GM12878 (cell line): ENCODE measurements at regions not wholly inside any gene's neighbourhood (a gene's known extent, or its start where the extent isn't known, plus 50 kb on each side); places are given as distances from the start of the nearest gene placed in this dataset.

Source experiments
- ATAC-seq: fragments of 200-7000 bp; cut with Tn5 transposase; 3 replicates; pipeline ENCODE4 v1.9.1; 2020; ENCODE audit warnings: mild to moderate bottlenecking, moderate library complexity
- BruUV-seq: library from RNA; stranded (reverse); fragments of 400-500 nt; replicated peaks from 2 replicates; lab custom pipeline; 2021; lab: Mats Ljungman, UMichigan
- CTCF ChIA-PET: fragments of 300-600 bp; sonication (Branson Sonifier 250); formaldehyde crosslinking; extraction: SDS; loops from one replicate; lab custom pipeline; 2021; ENCODE audit warnings: inconsistent platforms; lab: Yijun Ruan, JAX
- POLR2A ChIA-PET: fragments of 350-600 bp; formaldehyde crosslinking; extraction: SDS; loops from one replicate; lab custom pipeline; 2021; ENCODE audit warnings: inconsistent platforms; lab: Charles Lee
- RAD21 ChIA-PET: fragments of 300-600 bp; sonication (Branson Sonifier 250); formaldehyde crosslinking; loops from one replicate; lab custom pipeline; 2023; ENCODE audit warnings: antibody characterized with exemption; ENCODE audit not compliant: unreplicated experiment; lab: Charles Lee
- SMC1A ChIA-PET: fragments of 300-600 bp; sonication (Branson Sonifier 250); formaldehyde crosslinking; loops from one replicate; lab custom pipeline; 2023; ENCODE audit not compliant: unreplicated experiment, uncharacterized antibody; lab: Charles Lee
- DNase-seq: peaks from one replicate; pipeline ENCODE4 v3.0.0-alpha.2; 2011; ENCODE audit warnings: low read depth, low spot score
- FAIRE-seq: peaks from 3 replicates; lab custom pipeline; 2011; peaks lifted over from hg19 to GRCh38; lab: Jason Lieb, UNC
- H2AFZ ChIP-seq: 2 replicates; pipeline ENCODE4 v1.6.0; 2011; ENCODE audit warnings: low read depth, low read length, control low read depth; ENCODE audit not compliant: control insufficient read depth
- H3K27ac ChIP-seq: 2 replicates; pipeline ENCODE4 v1.5.1; 2011; ENCODE audit warnings: control low read depth; ENCODE audit not compliant: control insufficient read depth, insufficient read depth
- H3K27me3 ChIP-seq, 2 experiments: replicated peaks in 1 of 2; 2 replicates each; pipeline versions ENCODE4 v1.6.0 to v1.6.1; 2011; ENCODE audit warnings: low read length in 1 of 2; ENCODE audit not compliant: control insufficient read depth in 2 of 2, insufficient read depth in 2 of 2
- H3K36me3 ChIP-seq, 2 experiments: 2 replicates each; pipeline ENCODE4 v1.5.1; 2011; ENCODE audit warnings: low read length in 1 of 2; ENCODE audit not compliant: control insufficient read depth in 2 of 2, insufficient read depth in 2 of 2
- H3K4me1 ChIP-seq: 2 replicates; pipeline ENCODE4 v1.6.1; 2011; ENCODE audit warnings: mild to moderate bottlenecking, low read length, moderate library complexity, mixed read lengths; ENCODE audit not compliant: control insufficient read depth, insufficient read depth
- H3K4me2 ChIP-seq: 2 replicates; pipeline ENCODE4 v1.6.0; 2011; ENCODE audit warnings: control low read depth; ENCODE audit not compliant: control insufficient read depth, insufficient read depth
- H3K4me3 ChIP-seq: fragments of 200-600 bp; sonication (generic); 2 replicates; pipeline ENCODE4 v1.5.1; 2016
- H3K79me2 ChIP-seq: 2 replicates; pipeline ENCODE4 v1.6.0; 2011; ENCODE audit warnings: low read length; ENCODE audit not compliant: control insufficient read depth, insufficient read depth
- H3K9ac ChIP-seq: 2 replicates; pipeline ENCODE4 v1.8.0; 2011; ENCODE audit warnings: low read length, control low read depth, mixed read lengths; ENCODE audit not compliant: control insufficient read depth, insufficient read depth
- H3K9me3 ChIP-seq: replicated peaks from 3 replicates; pipeline ENCODE4 v1.5.1; 2011; ENCODE audit warnings: mild to moderate bottlenecking, low read length; ENCODE audit not compliant: control insufficient read depth, insufficient read depth
- H4K20me1 ChIP-seq: 2 replicates; pipeline ENCODE4 v1.6.0; 2011; ENCODE audit not compliant: control insufficient read depth, insufficient read depth
- CBX3 ChIP-seq: fragments of 200-600 bp; sonication (generic); IDR thresholded peaks from 2 replicates; pipeline ENCODE4 v1.6.1; 2016; ENCODE audit warnings: low read depth, borderline replicate concordance
- CHD2 ChIP-seq: IDR thresholded peaks from 2 replicates; pipeline ENCODE4 v1.6.1; 2011; ENCODE audit warnings: low read depth, low read length, improper control_type of control experiment, borderline replicate concordance
- CREM ChIP-seq: IDR thresholded peaks from 2 replicates; pipeline ENCODE4 v1.6.1; 2014; ENCODE audit warnings: antibody characterized with exemption, low read depth
- FOXK2 ChIP-seq: fragments of 450-650 bp; IDR thresholded peaks from 2 replicates; pipeline ENCODE4 v1.6.1; 2017; ENCODE audit warnings: mild to moderate bottlenecking, moderate library complexity
- FOXM1 ChIP-seq: IDR thresholded peaks from 2 replicates; pipeline ENCODE4 v1.6.1; 2012; ENCODE audit warnings: low read depth, mild to moderate bottlenecking, inconsistent platforms, low read length, moderate library complexity
- IKZF1 ChIP-seq: fragments of 450-650 bp; conservative IDR thresholded peaks from 2 replicates; pipeline ENCODE4 v1.6.1; 2017; ENCODE audit warnings: antibody characterized with exemption, mild to moderate bottlenecking
- MEF2A ChIP-seq: IDR thresholded peaks from 2 replicates; pipeline ENCODE4 v1.6.1; 2011; ENCODE audit warnings: low read depth, mild to moderate bottlenecking, low read length, moderate library complexity; ENCODE audit not compliant: insufficient read depth
- NFYA ChIP-seq: IDR thresholded peaks from 2 replicates; pipeline ENCODE4 v1.6.1; 2011; ENCODE audit warnings: low read depth, mild to moderate bottlenecking, low read length, improper control_type of control experiment, borderline replicate concordance
- POU2F2 ChIP-seq: IDR thresholded peaks from 3 replicates; pipeline ENCODE4 v1.6.1; 2011; ENCODE audit warnings: low read depth, mild to moderate bottlenecking, low read length, borderline replicate concordance
- RAD51 ChIP-seq: fragments of 450-650 bp; IDR thresholded peaks from 2 replicates; pipeline ENCODE4 v1.6.1; 2016; ENCODE audit warnings: moderate library complexity, mild to moderate bottlenecking, inconsistent platforms
- RB1 ChIP-seq: fragments of 450-650 bp; formaldehyde crosslinking; IDR thresholded peaks from 2 replicates; pipeline ENCODE4 v1.6.1; 2017; ENCODE audit warnings: mild to moderate bottlenecking, borderline replicate concordance
- TAF1 ChIP-seq: IDR thresholded peaks from 2 replicates; pipeline ENCODE4 v1.6.1; 2011; ENCODE audit warnings: mild to moderate bottlenecking, low read depth, low read length, borderline replicate concordance
- ZNF24 ChIP-seq: fragments of 450-650 bp; IDR thresholded peaks from 2 replicates; pipeline ENCODE4 v1.6.1; 2017; ENCODE audit warnings: antibody characterized with exemption, mild to moderate bottlenecking
- WGBS: methylation state at CpG from one replicate; pipeline ENCODE4 v1.1.6; 2016; ENCODE audit warnings: low lambda C conversion rate; ENCODE audit not compliant: insufficient replicate concordance, insufficient coverage; ENCODE audit errors: missing lambda C conversion rate; 5-methylcytosine and 5-hydroxymethylcytosine counted together
- in situ Hi-C: fragments of 300-500 bp; cut with MboI; formaldehyde crosslinking; loops from 9 replicates; pipeline ENCODE4 v1.14.3; 2018; ENCODE audit warnings: mixed read lengths
- intact Hi-C: fragments of 100-400 bp; cut with micrococcal nuclease; formaldehyde crosslinking; loops from one replicate; pipeline ENCODE4 v1.14.2; 2022; ENCODE audit not compliant: unreplicated experiment
- TF ChIP-seq, protein P1 (sequence below): fragments of 450-650 bp; IDR thresholded peaks from 2 replicates; pipeline ENCODE4 v1.6.1; 2017; ENCODE audit warnings: antibody characterized with exemption, mild to moderate bottlenecking, moderate library complexity
- TF ChIP-seq, protein P2 (sequence below): fragments of 450-650 bp; conservative IDR thresholded peaks from 2 replicates; pipeline ENCODE4 v1.6.1; 2017; ENCODE audit warnings: mild to moderate bottlenecking, moderate library complexity
- TF ChIP-seq, protein P3 (sequence below): fragments of 450-650 bp; IDR thresholded peaks from 2 replicates; pipeline ENCODE4 v1.6.1; 2017; ENCODE audit warnings: mild to moderate bottlenecking, low read depth, inconsistent platforms; ENCODE audit not compliant: poor library complexity, severe bottlenecking
- TF ChIP-seq, protein P4 (sequence below): IDR thresholded peaks from 2 replicates; pipeline ENCODE4 v1.6.1; 2011; ENCODE audit warnings: borderline replicate concordance, low read depth, mild to moderate bottlenecking, moderate library complexity, mixed read lengths, low read length; ENCODE audit not compliant: insufficient read depth; ENCODE audit errors: extremely low read length

DNA sequence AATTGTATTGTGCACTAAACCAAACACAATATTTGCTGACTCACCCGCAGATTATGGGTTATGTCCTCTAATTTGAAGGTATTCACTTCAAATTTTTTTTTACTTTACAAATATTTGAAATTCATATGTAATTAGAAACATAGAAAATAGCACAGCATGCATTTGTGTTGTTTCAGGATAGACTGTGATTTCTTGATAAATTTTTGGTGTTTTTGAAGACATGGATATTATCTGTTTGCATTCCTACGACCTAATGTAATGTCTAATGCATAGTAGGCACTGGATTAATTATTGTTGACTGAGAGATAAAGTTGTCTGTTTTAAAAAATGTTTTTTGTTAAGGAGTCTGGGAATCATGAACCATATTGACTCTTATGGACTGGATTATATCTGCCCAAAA lies 850.2 kb downstream of the BRINP3 start:
- intact Hi-C loops = no loop called here
- BruUV-seq = no TSS peak
- RAD21 ChIA-PET = no interaction called here
- no peak overlapping the region for H3K4me2 ChIP-seq
- WGBS = 0% methylated on average over 2 of the region's 2 CpGs
- TF ChIP-seq TAF1 = no peak
- TF ChIP-seq ZNF24 = no peak
- TF ChIP-seq, protein P1, sequence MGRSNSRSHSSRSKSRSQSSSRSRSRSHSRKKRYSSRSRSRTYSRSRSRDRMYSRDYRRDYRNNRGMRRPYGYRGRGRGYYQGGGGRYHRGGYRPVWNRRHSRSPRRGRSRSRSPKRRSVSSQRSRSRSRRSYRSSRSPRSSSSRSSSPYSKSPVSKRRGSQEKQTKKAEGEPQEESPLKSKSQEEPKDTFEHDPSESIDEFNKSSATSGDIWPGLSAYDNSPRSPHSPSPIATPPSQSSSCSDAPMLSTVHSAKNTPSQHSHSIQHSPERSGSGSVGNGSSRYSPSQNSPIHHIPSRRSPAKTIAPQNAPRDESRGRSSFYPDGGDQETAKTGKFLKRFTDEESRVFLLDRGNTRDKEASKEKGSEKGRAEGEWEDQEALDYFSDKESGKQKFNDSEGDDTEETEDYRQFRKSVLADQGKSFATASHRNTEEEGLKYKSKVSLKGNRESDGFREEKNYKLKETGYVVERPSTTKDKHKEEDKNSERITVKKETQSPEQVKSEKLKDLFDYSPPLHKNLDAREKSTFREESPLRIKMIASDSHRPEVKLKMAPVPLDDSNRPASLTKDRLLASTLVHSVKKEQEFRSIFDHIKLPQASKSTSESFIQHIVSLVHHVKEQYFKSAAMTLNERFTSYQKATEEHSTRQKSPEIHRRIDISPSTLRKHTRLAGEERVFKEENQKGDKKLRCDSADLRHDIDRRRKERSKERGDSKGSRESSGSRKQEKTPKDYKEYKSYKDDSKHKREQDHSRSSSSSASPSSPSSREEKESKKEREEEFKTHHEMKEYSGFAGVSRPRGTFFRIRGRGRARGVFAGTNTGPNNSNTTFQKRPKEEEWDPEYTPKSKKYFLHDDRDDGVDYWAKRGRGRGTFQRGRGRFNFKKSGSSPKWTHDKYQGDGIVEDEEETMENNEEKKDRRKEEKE = no peak
- no peak for TF ChIP-seq FOXK2
- TF ChIP-seq CHD2 = no peak
- TF ChIP-seq, protein P2, sequence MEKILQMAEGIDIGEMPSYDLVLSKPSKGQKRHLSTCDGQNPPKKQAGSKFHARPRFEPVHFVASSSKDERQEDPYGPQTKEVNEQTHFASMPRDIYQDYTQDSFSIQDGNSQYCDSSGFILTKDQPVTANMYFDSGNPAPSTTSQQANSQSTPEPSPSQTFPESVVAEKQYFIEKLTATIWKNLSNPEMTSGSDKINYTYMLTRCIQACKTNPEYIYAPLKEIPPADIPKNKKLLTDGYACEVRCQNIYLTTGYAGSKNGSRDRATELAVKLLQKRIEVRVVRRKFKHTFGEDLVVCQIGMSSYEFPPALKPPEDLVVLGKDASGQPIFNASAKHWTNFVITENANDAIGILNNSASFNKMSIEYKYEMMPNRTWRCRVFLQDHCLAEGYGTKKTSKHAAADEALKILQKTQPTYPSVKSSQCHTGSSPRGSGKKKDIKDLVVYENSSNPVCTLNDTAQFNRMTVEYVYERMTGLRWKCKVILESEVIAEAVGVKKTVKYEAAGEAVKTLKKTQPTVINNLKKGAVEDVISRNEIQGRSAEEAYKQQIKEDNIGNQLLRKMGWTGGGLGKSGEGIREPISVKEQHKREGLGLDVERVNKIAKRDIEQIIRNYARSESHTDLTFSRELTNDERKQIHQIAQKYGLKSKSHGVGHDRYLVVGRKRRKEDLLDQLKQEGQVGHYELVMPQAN = no peak
- TF ChIP-seq FOXM1 = no peak
- no peak for TF ChIP-seq NFYA
- TF ChIP-seq IKZF1 = no peak
- TF ChIP-seq, protein P3, sequence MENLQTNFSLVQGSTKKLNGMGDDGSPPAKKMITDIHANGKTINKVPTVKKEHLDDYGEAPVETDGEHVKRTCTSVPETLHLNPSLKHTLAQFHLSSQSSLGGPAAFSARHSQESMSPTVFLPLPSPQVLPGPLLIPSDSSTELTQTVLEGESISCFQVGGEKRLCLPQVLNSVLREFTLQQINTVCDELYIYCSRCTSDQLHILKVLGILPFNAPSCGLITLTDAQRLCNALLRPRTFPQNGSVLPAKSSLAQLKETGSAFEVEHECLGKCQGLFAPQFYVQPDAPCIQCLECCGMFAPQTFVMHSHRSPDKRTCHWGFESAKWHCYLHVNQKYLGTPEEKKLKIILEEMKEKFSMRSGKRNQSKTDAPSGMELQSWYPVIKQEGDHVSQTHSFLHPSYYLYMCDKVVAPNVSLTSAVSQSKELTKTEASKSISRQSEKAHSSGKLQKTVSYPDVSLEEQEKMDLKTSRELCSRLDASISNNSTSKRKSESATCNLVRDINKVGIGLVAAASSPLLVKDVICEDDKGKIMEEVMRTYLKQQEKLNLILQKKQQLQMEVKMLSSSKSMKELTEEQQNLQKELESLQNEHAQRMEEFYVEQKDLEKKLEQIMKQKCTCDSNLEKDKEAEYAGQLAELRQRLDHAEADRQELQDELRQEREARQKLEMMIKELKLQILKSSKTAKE = no peak
- TF ChIP-seq CBX3 = no peak
- TF ChIP-seq RAD51 = no peak
- TF ChIP-seq, protein P4, sequence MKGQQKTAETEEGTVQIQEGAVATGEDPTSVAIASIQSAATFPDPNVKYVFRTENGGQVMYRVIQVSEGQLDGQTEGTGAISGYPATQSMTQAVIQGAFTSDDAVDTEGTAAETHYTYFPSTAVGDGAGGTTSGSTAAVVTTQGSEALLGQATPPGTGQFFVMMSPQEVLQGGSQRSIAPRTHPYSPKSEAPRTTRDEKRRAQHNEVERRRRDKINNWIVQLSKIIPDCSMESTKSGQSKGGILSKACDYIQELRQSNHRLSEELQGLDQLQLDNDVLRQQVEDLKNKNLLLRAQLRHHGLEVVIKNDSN = no peak
- no peak for TF ChIP-seq POU2F2
- no peak for TF ChIP-seq RB1
- TF ChIP-seq CREM = no peak
- no peak for TF ChIP-seq MEF2A
- TF ChIP-seq, all 136 proteins: peak for 0
- no peaks in the 10 kb centered on the region for H4K20me1 ChIP-seq
- no peak for ATAC-seq
- in situ Hi-C loops = no loop called here
- SMC1A ChIA-PET = interaction anchor here (1.3 kb wide), 1 partner anchor 10 kb away, joined by 4 read pairs; no protein-coding TSS in a partner anchor
- no peak overlapping the region for H3K9ac ChIP-seq
- H3K27me3 ChIP-seq = no peaks in the 10 kb centered on the region
- no peaks in the 10 kb centered on the region for H3K36me3 ChIP-seq
- H3K4me3 ChIP-seq = no peak overlapping the region
- CTCF ChIA-PET = no interaction called here
- no peaks in the 10 kb centered on the region for H3K4me1 ChIP-seq
- POLR2A ChIA-PET = no interaction called here
- H3K79me2 ChIP-seq = no peaks in the 10 kb centered on the region
- no peak overlapping the region for H3K27ac ChIP-seq
- no peak overlapping the region for H2AFZ ChIP-seq
- FAIRE-seq = no peak
- no peak for DNase-seq
- no peaks in the 10 kb centered on the region for H3K9me3 ChIP-seq
